ENCODE measurements at regions not wholly inside any gene's neighbourhood (a gene's known extent, or its start where the extent isn't known, plus 50 kb on each side); places are given as distances from the start of the nearest gene placed in this dataset.

DNA sequence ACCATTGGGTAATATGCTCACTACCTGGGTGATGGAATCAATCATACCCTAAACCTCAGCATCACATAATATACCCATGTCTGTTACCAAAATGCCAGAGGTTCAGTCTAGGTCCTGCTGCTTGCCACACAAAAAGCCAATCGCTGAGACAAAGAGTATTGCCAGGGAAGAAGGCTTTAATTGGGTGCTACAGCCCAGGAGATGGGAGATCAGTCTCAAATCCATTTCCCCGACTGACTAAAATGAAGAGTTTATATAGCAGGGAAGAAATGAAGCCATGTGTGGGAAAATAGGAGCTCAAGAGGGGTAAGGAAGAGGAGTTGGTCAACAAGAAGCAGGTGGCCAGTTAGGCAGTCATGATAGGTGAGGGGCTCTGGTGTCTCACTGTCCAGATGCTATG, 149.6 kb downstream of the QRSL1 start:
- Histone ChIP-seq H4K20me1 (ENCODE audit: control insufficient read depth, insufficient read depth, insufficient read length) (no peaks in the 10 kb centered on the region), H2BK5ac (ENCODE audit: insufficient read length, low read length) (no peak overlapping the region), H3K27me3 (ENCODE audit: insufficient read depth, low read length) (no peaks in the 10 kb centered on the region), H3K14ac (ENCODE audit: insufficient read depth, low read length) (no peak overlapping the region), H3K9ac (ENCODE audit: extremely low read depth, insufficient read length, low read length) (no peak overlapping the region), H3K4me1 (ENCODE audit: insufficient read depth, low read length) (no peaks in the 10 kb centered on the region), H3K56ac (ENCODE audit: insufficient read length, low read depth, low read length) (no peak overlapping the region), H3K4ac (ENCODE audit: low read depth, low read length) (no peak overlapping the region), H2BK20ac (ENCODE audit: low read depth, low read length, poor library complexity, severe bottlenecking) (no peak overlapping the region), H3K79me1 (ENCODE audit: insufficient read depth, low read depth, low read length, poor library complexity, severe bottlenecking) (no peaks in the 10 kb centered on the region), H2BK12ac (ENCODE audit: insufficient read length, low read depth, low read length) (no peak overlapping the region), H4K8ac (replicated peaks; ENCODE audit: insufficient read length, low read depth, low read length) (no peak overlapping the region), H4K5ac (ENCODE audit: insufficient read length, low read depth, low read length) (no peak overlapping the region), H2BK120ac (ENCODE audit: low read depth, low read length, poor library complexity, severe bottlenecking) (no peak overlapping the region), H3K79me2 (ENCODE audit: insufficient read depth, low read length) (no peaks in the 10 kb centered on the region), H4K91ac (ENCODE audit: insufficient read length, low read depth, low read length) (no peak overlapping the region), H3K27ac (ENCODE audit: insufficient read length, low read depth, low read length) (no peak overlapping the region), H2AFZ (ENCODE audit: low read length) (no peak overlapping the region), H3K9me3 (ENCODE audit: control insufficient read depth, low read depth, low read length) (peaks cover 10% of the 10 kb centered on the region), H3T11ph (ENCODE audit: low read length) (no peak overlapping the region), H2BK15ac (ENCODE audit: low read depth, low read length) (no peak overlapping the region), H3K4me2 (ENCODE audit: insufficient read depth, insufficient read length, low read length) (no peak overlapping the region), H3K18ac (ENCODE audit: insufficient read length, low read depth, low read length) (no peak overlapping the region), H3K23ac (ENCODE audit: insufficient read length, low read depth, low read length) (no peak overlapping the region), H3K23me2 (ENCODE audit: insufficient read length, low read depth, low read length, poor library complexity, severe bottlenecking) (no peaks in the 10 kb centered on the region), H2AK5ac (ENCODE audit: insufficient read length, low read length) (no peak overlapping the region)
- Mint-ChIP-seq H3K9me3 (peaks cover 42 to 45% of the 10 kb centered on the region in 2 experiments), H3K36me3 (ENCODE audit: insufficient read depth in 1 of 3, low read depth in 3 of 3) (peaks cover 34 to 42% (median 36%) of the 10 kb centered on the region in 3 experiments), H3K27ac (no peak overlapping the region), H3K27me3 (ENCODE audit: low read depth) (peaks cover 5% of the 10 kb centered on the region), H3K4me1 (peaks cover 19 to 20% of the 10 kb centered on the region in 2 experiments), H3K4me3 (no peak overlapping the region)
- DNase-seq: no peak
- no CpG with 5 or more reads among the region's 2 CpGs for WGBS (ENCODE audit: extremely low coverage, insufficient read length, low lambda C conversion rate)
- TF ChIP-seq, protein P1, sequence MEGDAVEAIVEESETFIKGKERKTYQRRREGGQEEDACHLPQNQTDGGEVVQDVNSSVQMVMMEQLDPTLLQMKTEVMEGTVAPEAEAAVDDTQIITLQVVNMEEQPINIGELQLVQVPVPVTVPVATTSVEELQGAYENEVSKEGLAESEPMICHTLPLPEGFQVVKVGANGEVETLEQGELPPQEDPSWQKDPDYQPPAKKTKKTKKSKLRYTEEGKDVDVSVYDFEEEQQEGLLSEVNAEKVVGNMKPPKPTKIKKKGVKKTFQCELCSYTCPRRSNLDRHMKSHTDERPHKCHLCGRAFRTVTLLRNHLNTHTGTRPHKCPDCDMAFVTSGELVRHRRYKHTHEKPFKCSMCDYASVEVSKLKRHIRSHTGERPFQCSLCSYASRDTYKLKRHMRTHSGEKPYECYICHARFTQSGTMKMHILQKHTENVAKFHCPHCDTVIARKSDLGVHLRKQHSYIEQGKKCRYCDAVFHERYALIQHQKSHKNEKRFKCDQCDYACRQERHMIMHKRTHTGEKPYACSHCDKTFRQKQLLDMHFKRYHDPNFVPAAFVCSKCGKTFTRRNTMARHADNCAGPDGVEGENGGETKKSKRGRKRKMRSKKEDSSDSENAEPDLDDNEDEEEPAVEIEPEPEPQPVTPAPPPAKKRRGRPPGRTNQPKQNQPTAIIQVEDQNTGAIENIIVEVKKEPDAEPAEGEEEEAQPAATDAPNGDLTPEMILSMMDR (conservative IDR thresholded peaks at IDR 0.05): no peak

Measured in H9 (cell line).